ENCODE measurements at regions not wholly inside any gene's neighbourhood (a gene's known extent, or its start where the extent isn't known, plus 50 kb on each side); places are given as distances from the start of the nearest gene placed in this dataset.

GRCh38 chr2:18479947-18480369 is 80.5 kb downstream of the RDH14 start:
- H3F3A ChIP-seq (ENCODE audit: insufficient read depth, low read length) = no peaks in the 10 kb centered on the region
- H3K9ac ChIP-seq (ENCODE audit: low read length) = no peak overlapping the region
- no peak overlapping the region for H3K4me3 ChIP-seq (ENCODE audit: low read depth, low read length, poor library complexity, severe bottlenecking)
- H3K79me2 ChIP-seq (ENCODE audit: insufficient read depth, low read length) = no peaks in the 10 kb centered on the region
- no peaks in the 10 kb centered on the region for H4K20me1 ChIP-seq (ENCODE audit: insufficient read depth, low read length)
- TF ChIP-seq EZH2 (IDR thresholded peaks at IDR 0.05; ENCODE audit: borderline replicate concordance, low read length) = no peak
- TF ChIP-seq, protein P1, sequence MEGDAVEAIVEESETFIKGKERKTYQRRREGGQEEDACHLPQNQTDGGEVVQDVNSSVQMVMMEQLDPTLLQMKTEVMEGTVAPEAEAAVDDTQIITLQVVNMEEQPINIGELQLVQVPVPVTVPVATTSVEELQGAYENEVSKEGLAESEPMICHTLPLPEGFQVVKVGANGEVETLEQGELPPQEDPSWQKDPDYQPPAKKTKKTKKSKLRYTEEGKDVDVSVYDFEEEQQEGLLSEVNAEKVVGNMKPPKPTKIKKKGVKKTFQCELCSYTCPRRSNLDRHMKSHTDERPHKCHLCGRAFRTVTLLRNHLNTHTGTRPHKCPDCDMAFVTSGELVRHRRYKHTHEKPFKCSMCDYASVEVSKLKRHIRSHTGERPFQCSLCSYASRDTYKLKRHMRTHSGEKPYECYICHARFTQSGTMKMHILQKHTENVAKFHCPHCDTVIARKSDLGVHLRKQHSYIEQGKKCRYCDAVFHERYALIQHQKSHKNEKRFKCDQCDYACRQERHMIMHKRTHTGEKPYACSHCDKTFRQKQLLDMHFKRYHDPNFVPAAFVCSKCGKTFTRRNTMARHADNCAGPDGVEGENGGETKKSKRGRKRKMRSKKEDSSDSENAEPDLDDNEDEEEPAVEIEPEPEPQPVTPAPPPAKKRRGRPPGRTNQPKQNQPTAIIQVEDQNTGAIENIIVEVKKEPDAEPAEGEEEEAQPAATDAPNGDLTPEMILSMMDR (IDR thresholded peaks at IDR 0.05; ENCODE audit: low read length) = no peak
- H3K4me2 ChIP-seq (ENCODE audit: low read length) = no peak overlapping the region
- H3K27ac ChIP-seq (ENCODE audit: low read depth, low read length, poor library complexity, severe bottlenecking) = no peak overlapping the region
- no peaks in the 10 kb centered on the region for H3K36me3 ChIP-seq (ENCODE audit: insufficient read depth, low read length)
- no peaks in the 10 kb centered on the region for H3K9me2 ChIP-seq (ENCODE audit: low read depth, low read length)
- H3K27me3 ChIP-seq (ENCODE audit: insufficient read depth, low read length) = no peaks in the 10 kb centered on the region
- no peaks in the 10 kb centered on the region for H3K4me1 ChIP-seq (ENCODE audit: insufficient read depth, low read length, severe bottlenecking)
- no peak overlapping the region for H2AFZ ChIP-seq (ENCODE audit: low read length)
- no peaks in the 10 kb centered on the region for H3K9me3 ChIP-seq (ENCODE audit: low read length)

GRCh38 chr2:18477293-18477692 is 83.2 kb downstream of the RDH14 start:
- H3K9me3 ChIP-seq (ENCODE audit: low read length) = no peaks in the 10 kb centered on the region
- no peaks in the 10 kb centered on the region for H3F3A ChIP-seq (ENCODE audit: insufficient read depth, low read length)
- H3K36me3 ChIP-seq (ENCODE audit: insufficient read depth, low read length) = no peaks in the 10 kb centered on the region
- no peaks in the 10 kb centered on the region for H3K27me3 ChIP-seq (ENCODE audit: insufficient read depth, low read length)
- no peak overlapping the region for H2AFZ ChIP-seq (ENCODE audit: low read length)
- no peak overlapping the region for H3K4me3 ChIP-seq (ENCODE audit: low read depth, low read length, poor library complexity, severe bottlenecking)
- TF ChIP-seq EZH2 (IDR thresholded peaks at IDR 0.05; ENCODE audit: borderline replicate concordance, low read length) = no peak
- TF ChIP-seq, protein P1 (IDR thresholded peaks at IDR 0.05; ENCODE audit: low read length) = no peak
- no peaks in the 10 kb centered on the region for H4K20me1 ChIP-seq (ENCODE audit: insufficient read depth, low read length)
- no peaks in the 10 kb centered on the region for H3K4me1 ChIP-seq (ENCODE audit: insufficient read depth, low read length, severe bottlenecking)
- H3K79me2 ChIP-seq (ENCODE audit: insufficient read depth, low read length) = no peaks in the 10 kb centered on the region
- H3K9ac ChIP-seq (ENCODE audit: low read length) = no peak overlapping the region
- H3K4me2 ChIP-seq (ENCODE audit: low read length) = no peak overlapping the region
- no peaks in the 10 kb centered on the region for H3K9me2 ChIP-seq (ENCODE audit: low read depth, low read length)
- H3K27ac ChIP-seq (ENCODE audit: low read depth, low read length, poor library complexity, severe bottlenecking) = no peak overlapping the region

DNA sequence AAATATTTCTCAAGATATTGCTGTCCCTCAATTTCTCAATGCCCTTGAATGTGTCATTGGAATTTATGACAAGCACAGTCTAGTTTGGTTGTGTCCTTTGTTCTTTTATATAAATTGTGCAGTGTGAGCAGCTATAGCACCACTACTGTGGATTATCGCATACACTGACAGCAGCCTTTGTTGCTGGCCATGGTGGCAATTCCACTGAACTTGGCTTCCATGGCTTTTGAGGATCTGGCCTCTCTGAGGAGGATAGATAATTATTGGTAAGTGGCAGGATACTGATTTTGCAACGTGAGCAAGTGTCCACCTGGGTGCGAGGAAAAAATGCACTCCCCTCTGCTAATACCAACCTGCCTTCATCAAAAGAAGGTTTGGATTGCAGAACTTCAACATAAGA is 84.0 kb downstream of the RDH14 start:
- Histone ChIP-seq H2AFZ (ENCODE audit: low read length) (no peak overlapping the region), H3K36me3 (ENCODE audit: insufficient read depth, low read length) (no peaks in the 10 kb centered on the region), H3K27me3 (ENCODE audit: insufficient read depth, low read length) (no peaks in the 10 kb centered on the region), H3K79me2 (ENCODE audit: insufficient read depth, low read length) (no peaks in the 10 kb centered on the region), H3F3A (ENCODE audit: insufficient read depth, low read length) (no peaks in the 10 kb centered on the region), H3K27ac (ENCODE audit: low read depth, low read length, poor library complexity, severe bottlenecking) (no peak overlapping the region), H3K4me1 (ENCODE audit: insufficient read depth, low read length, severe bottlenecking) (no peaks in the 10 kb centered on the region), H3K4me2 (ENCODE audit: low read length) (no peak overlapping the region), H3K4me3 (ENCODE audit: low read depth, low read length, poor library complexity, severe bottlenecking) (no peak overlapping the region), H3K9me3 (ENCODE audit: low read length) (no peaks in the 10 kb centered on the region), H3K9ac (ENCODE audit: low read length) (no peak overlapping the region), H4K20me1 (ENCODE audit: insufficient read depth, low read length) (no peaks in the 10 kb centered on the region), H3K9me2 (ENCODE audit: low read depth, low read length) (no peaks in the 10 kb centered on the region)
- TF ChIP-seq, protein P1 (IDR thresholded peaks at IDR 0.05; ENCODE audit: low read length) = no peak
- TF ChIP-seq EZH2 (IDR thresholded peaks at IDR 0.05; ENCODE audit: borderline replicate concordance, low read length) = no peak
